Inflammatory macrophage treated with lipopolysaccharide for 4 hours (primary cell): ENCODE measurements at regions not wholly inside any gene's neighbourhood (a gene's known extent, or its start where the extent isn't known, plus 50 kb on each side); places are given as distances from the start of the nearest gene placed in this dataset.

Experiments
- DNase-seq: peaks from one replicate; pipeline ENCODE4 v3.0.0-alpha.2; 2020

- DNase-seq = no peak
Observed at GRCh38 chr20:54272901-54273488, 65.1 kb downstream of the PFDN4 start.

GRCh38 chr20:54275359-54276111, 67.6 kb downstream of the PFDN4 start:
- no peak for DNase-seq

GRCh38 chr20:54276577-54277169, 68.8 kb downstream of the PFDN4 start:
- DNase-seq = no peak

- DNase-seq = no peak
Observed at GRCh38 chr20:54278262-54278661, 70.4 kb downstream of the PFDN4 start.

GRCh38 chr20:54282625-54283024, 74.7 kb downstream of the PFDN4 start:
- DNase-seq = no peak

- no peak for DNase-seq
Observed at GRCh38 chr20:54283253-54283652, 75.4 kb downstream of the PFDN4 start.

GRCh38 chr20:54284928-54285704, 77.2 kb downstream of the PFDN4 start:
- peak; percentile 6 for DNase-seq

- no peak for DNase-seq
Observed at GRCh38 chr20:54290636-54291035, 82.7 kb downstream of the PFDN4 start.

GRCh38 chr20:54291339-54292010, 83.6 kb downstream of the PFDN4 start:
- no peak for DNase-seq

GRCh38 chr20:54292185-54292584, 84.3 kb downstream of the PFDN4 start:
- no peak for DNase-seq

- no peak for DNase-seq
Observed at GRCh38 chr20:54293526-54293925, 85.6 kb downstream of the PFDN4 start.

- no peak for DNase-seq
Observed at GRCh38 chr20:54294094-54294493, 86.2 kb downstream of the PFDN4 start.

- no peak for DNase-seq
Observed at GRCh38 chr20:54295686-54296085, 87.8 kb downstream of the PFDN4 start.

GRCh38 chr20:54305421-54305820, 97.5 kb downstream of the PFDN4 start:
- no peak for DNase-seq

GRCh38 chr20:54306985-54307710, 99.3 kb downstream of the PFDN4 start:
- DNase-seq = no peak

GRCh38 chr20:54308804-54309203, 100.9 kb downstream of the PFDN4 start:
- DNase-seq = no peak

GRCh38 chr20:54318892-54319291, 111.0 kb downstream of the PFDN4 start:
- no peak for DNase-seq

GRCh38 chr20:54320148-54320607, 112.3 kb downstream of the PFDN4 start:
- no peak for DNase-seq

- no peak for DNase-seq
Observed at GRCh38 chr20:54321352-54322087, 113.6 kb downstream of the PFDN4 start.

GRCh38 chr20:54323227-54323734, 115.4 kb downstream of the PFDN4 start:
- DNase-seq = no peak

GRCh38 chr20:54324041-54324440, 116.2 kb downstream of the PFDN4 start:
- no peak for DNase-seq
